ENCODE measurements at regions not wholly inside any gene's neighbourhood (a gene's known extent, or its start where the extent isn't known, plus 50 kb on each side); places are given as distances from the start of the nearest gene placed in this dataset.
A peak's percentile ranks its signal among the peaks of the same experiment; 100 is the strongest.
"Not testable (repeated sequence)": the region's sequence is repeated elsewhere in the genome, so short reads cannot be mapped to it uniquely, and the experiment has no call there.

GRCh38 chr5:68830377-68830898 is 263.4 kb upstream of the SLC30A5 start:
- no peak for DNase-seq

GRCh38 chr5:68834491-68834981 is 259.3 kb upstream of the SLC30A5 start:
- no peak for DNase-seq

GRCh38 chr5:68838157-68838718 is 255.6 kb upstream of the SLC30A5 start:
- no peak for DNase-seq

- DNase-seq: no peak
Measured at GRCh38 chr5:68839019-68839552, 254.7 kb upstream of the SLC30A5 start.

DNA sequence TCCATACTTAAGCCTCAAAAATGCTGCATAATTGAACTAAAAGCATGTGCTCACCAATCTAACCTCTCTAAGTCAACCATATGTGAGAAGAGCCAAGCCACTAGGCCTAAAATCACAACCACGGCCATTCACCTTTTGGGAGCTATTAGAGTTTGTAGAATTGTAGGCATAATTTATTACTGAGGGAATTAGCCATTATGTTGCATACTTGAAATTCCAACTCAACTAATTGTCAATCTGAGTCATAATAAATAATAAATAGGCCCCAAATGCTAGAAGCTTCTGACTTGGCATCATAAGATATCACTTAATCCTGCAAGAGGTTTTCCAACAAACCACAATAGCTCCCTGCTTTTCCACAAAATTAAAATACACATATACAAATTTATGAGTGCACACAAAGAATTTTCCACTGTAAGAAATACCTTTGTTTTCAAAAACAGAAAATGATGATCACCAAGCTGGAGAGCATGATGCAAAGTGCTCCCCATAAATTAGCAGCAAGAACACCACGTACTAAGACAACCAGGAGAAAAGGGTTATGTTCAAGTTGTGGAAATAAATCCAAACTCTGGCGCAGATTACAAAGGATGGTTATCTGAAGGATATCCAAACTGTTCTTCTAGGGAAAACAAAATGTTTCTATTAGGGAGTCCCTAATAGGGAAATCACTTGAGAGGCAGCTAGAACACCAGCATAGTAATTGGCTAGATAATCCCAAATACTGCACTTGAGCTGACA is 250.0 kb upstream of the SLC30A5 start:
- no peak for DNase-seq

DNA sequence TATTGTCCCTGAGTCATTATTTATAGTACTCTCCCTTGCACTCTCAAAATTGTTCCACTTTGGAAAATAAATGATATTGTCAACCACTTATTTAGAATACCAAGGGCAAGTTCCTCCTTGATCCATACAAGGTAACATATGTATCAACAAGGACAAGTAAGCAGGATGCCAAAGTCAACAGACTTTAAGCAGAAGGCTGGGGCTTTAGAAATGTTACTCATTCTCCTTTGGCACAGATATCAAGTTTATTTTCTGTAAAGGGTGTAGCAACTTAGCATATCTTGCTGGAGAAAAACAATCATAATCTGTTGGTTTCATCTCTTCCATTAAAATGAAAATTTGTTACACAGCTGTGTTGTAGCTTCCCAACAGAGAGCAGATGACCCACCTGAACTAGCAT is 248.7 kb upstream of the SLC30A5 start:
- no peak for DNase-seq

DNA sequence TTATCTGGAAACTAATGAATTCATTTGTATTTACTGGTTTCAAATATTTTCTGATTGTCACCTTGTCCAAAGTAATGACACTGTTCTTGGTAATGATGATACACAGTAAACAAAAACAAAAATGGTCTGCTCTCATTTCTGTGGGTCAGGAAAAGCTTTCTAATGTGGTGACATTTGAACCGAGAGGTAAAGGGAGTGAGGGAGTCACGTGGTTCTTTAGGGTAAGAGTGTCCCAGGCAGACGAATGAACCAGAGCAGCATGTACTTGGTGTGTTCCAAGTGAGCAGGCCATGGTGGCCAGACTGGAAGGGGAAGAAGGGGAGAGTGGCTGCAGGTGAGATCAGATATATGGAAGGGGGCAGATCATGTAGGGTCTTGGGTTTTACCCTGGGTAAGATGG is 247.0 kb upstream of the SLC30A5 start:
- no peak for DNase-seq

DNA sequence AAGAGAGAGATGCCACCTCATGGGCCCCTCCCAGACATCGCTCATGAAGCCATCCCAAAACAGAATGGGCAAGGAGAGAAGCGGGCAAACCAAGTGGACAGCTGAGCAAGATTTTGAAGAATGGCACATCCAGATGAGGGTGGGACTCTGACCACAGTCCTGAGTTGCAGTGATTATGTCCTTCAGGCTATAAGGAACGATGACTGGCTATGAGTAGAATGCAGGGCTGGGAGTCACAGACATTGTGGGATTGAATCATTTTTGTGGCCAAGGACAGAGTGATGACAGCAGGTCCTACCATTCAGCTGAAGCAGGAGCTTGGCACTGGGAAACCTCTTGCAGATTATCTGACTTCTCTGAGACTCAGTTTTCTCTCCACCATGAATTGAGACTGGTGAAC is 245.7 kb upstream of the SLC30A5 start:
- DNase-seq: no peak

DNA sequence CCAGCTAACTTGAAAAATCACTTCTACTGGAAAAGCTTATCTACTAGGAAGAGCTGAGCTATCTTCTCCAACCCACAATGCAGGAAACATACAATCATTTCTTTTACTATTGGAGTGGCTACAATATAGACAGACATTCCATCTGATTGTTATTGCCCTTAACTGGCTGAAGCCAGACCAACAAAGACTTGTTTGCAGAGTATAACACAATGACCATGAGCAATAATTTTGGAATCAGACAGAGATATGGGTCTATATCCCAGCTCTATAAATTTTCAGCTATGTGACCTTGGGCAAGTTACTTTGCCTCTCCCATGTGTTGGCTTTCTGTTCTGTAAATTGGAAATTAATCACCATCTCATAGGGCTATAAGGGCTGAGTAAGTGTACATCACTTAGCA is 244.7 kb upstream of the SLC30A5 start:
- DNase-seq: no peak

DNA sequence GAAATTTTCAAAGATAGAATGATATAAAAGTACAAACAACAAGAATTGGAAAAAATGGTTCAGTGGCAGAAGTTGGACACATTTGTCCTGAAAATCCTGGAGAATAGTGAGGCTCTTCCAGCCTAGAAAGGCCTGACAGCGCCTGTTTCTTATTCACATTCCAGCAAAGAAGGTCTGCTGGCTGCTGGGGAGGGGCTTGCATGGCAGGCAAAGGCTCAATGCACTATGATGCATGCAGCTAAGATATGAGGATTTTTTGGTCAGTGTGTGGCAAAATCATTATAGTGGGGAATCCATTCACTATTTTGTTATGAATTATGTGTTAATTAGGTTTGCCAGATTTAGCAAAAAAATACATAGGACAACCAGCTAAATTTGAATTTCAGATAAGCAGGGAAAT is 243.9 kb upstream of the SLC30A5 start:
- DNase-seq: no peak

DNA sequence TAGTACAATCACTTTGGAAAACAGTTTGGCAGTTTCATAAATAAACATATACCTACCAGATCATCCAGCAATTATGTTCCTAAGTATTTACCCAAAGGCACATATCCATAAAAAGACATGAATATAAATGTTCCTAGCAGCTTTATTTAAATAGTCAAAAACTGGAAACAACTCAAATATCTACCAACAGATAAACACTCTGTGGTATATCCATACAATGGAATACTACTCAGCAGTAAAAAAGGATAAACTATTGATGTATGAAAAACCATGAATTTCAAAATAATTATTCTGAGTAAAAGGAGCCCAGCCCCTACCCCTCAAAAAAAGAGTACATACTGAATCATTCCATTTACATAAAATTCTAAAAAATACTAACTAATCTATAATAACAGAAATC is 232.7 kb upstream of the SLC30A5 start:
- DNase-seq: no peak

GRCh38 chr5:68862560-68862959 is 231.3 kb upstream of the SLC30A5 start:
- no peak for DNase-seq

GRCh38 chr5:68865192-68865591 is 228.6 kb upstream of the SLC30A5 start:
- not testable (repeated sequence) for DNase-seq

DNA sequence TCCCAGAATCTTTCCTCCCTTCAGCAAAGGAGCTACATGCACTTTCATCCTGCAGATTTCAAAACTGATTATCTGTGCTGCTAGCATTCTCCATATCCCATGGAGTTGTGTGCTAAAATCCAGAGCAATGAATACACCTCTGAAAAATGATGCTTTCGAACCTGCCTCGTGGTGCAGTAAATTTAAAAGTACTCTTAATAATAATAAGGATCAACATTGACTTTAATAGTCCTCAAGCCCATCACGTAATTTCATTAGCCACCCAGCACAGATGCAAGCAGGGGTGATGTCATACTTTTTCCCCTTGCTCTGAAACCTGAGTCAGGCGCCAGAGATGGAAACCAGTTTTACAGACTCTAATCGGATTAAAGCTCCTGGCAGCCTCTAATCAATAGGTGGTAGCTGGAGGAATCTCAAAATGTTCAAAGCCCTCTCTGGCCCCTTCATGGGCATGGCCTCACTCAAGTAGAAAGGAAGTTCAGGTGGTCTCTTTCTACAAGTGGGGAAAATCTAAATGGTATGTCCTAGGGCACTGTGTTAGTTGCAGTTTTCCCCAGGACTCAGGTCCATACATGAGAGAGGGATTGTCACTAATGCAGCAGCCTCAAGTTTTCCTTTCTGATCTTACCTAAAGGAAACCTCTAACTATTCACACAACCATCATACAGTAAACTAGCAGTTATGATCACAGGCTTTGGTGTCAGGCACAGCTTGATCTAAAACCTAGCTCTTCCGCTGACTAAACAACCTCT is 221.6 kb upstream of the SLC30A5 start:
- DNase-seq: no peak

DNA sequence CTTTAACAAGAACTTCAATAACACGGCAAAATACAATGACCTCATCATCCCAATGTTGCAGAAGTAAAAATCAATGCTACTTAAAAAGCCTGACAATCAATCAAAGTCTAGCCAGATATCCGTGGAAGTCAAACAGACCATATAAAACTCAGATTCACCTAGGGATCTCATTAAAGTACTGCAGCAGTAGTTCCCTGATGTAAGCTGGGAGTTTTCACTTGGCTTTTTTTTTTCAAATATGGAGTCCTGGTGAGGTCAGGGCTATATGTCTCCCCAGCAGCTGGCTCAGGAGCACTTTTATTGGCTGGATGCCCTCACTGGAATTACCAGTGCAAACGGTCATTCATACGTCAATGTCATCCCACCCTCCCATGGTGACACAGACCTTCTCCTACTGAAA is 220.6 kb upstream of the SLC30A5 start:
- DNase-seq: no peak

DNA sequence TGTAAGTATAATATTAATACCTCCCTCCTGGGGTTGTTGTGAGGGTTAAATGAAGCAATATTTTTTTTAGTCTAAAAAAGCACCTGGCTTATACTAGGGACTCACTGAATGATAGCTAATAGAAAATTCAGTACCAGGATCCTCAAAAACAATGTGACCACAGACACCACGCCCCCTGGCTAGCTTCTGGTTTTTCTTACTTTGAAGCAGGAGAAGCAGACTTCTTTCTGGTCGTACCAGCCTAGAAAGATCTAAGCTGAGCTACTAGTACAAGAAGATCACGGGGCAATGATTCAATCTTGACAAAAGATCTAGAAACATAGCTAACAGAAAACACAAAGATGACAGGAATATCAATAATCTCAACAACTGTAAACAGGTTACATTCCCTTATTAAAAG is 218.5 kb upstream of the SLC30A5 start:
- DNase-seq: no peak

DNA sequence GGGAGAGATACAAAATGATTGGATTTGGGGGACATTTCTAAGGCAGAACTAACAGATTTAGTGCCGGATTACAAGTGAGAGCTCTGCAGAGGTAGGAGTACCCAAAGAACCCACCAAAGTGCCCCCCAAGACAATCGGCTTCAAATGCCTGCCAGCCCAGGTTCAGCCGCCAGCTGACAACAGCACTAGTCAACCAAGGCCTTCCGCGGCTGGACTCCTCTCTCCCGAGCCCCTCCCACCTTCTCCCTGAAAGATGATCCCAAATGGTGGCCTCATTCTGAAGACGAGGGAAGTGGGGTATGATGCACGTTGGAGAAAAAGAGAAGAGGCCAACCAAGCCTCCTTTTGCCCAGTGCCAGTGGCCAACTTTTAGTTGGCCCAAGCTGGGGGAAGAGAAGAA is 210.4 kb upstream of the SLC30A5 start:
- no peak for DNase-seq

- DNase-seq: no peak
Measured at GRCh38 chr5:68884144-68884754, 209.6 kb upstream of the SLC30A5 start.

GRCh38 chr5:68884883-68885282 is 208.9 kb upstream of the SLC30A5 start:
- no peak for DNase-seq

DNA sequence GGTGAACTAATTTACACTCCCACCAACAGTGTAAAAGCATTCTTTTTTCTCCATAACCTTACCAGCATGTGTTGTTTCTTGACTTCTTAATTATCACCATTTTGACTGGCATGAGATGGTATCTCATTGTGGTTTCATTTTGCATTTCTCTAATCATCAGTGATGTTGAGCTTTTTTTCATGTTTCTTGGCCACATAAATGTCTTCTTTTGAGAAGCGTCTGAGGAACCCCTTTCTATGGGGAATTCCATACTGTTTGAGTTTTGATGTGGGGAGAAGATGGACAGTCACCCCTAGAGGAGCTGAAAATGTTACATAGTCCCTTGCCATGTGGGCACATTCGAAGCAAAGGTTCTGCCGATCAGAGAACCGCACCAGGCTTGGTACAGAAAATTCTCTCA is 207.0 kb upstream of the SLC30A5 start:
- DNase-seq: no peak

DNA sequence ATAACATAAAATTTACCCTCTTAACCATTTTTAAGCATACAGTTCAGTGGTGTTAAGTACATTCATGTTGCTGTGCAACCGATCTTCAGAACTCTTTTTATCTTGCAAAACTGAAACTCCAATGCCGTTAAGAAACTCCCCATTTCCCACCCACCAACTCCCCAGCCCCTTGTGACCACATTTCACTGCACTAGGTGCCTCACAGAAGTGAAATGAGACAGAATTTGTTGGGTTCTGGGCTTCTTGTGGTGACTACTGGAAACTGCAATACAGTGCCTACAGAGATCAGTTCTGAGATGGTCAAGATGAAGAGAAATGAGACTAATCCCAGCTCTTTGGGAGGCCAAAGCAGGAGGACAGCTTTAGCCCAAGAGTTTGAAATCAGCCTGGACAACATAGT is 202.1 kb upstream of the SLC30A5 start:
- DNase-seq: peak; percentile 39 to 49

GRCh38 chr5:68894673-68895072 is 199.1 kb upstream of the SLC30A5 start:
- DNase-seq: no peak

DNA sequence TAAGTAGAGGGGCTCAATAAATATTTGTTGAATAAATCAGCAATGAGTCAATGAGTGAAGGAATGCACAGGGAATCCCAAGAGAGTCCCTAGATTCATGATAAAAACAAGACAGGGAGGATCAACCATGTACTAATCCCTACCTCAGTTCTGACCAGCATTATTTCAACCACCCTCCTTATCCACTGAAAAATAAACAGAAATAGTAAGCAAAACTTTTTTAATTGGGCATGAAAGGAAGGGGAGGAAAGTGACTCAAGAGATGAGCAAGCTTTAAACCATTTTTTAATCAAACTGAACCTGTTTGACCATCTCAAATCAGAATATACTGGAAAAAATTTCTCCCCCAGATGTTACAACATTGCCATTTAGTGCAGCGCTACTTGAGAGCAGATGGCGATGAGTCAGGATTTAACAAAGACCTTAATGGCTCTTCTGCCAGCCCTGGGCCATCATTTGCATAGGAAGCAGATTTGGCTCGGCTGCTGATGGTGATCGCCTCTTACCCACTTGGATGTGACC is 194.8 kb upstream of the SLC30A5 start:
- DNase-seq: no peak
